ENCODE measurements at regions not wholly inside any gene's neighbourhood (a gene's known extent, or its start where the extent isn't known, plus 50 kb on each side); places are given as distances from the start of the nearest gene placed in this dataset.
"Not testable (repeated sequence)": the region's sequence is repeated elsewhere in the genome, so short reads cannot be mapped to it uniquely, and the experiment has no call there.

DNA sequence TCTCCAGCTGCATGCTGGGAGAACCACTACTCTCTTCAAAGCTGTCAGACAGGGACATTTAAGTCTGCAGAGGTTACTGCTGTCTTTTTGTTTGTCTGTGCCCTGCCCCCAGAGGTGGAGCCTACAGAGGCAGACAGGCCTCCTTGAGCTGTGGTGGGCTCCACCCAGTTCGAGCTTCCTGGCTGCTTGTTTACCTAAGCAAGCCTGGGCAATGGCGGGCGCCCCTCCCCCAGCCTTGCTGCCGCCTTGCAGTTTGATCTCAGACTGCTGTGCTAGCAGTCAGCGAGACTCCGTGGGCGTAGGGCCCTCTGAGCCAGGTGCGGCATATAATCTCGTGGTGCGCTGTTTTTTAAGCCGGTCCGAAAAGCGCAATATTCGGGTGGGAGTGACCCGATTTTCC is 215.0 kb downstream of the STIM2 start:
- DNase-seq (ENCODE audit: low read depth): not testable (repeated sequence)

DNA sequence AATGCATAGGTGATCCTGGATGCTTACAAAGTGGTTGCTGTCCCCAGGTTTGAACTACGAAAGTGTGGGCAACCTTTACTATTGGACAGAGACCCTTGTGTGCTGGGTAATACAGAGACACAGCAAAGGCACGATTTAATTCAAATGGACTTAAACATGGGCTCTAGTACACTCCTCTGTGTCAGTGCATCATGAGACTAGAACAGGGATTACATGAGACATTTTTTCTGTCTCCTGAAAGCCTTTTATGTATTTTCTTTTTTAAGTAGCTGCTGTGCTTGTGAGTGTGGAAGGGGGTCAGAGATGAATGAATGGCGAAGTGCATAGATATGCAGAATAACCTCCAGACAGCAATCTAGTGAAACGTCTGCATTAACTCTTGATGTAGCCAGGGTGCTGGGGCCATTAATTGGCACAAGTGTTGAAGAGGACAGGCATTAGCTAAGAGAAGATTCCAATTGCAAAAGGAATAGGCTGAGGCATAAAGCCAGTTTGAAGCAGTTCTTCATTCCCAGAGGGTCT is 218.4 kb downstream of the STIM2 start:
- DNase-seq (ENCODE audit: low read depth): no peak

DNA sequence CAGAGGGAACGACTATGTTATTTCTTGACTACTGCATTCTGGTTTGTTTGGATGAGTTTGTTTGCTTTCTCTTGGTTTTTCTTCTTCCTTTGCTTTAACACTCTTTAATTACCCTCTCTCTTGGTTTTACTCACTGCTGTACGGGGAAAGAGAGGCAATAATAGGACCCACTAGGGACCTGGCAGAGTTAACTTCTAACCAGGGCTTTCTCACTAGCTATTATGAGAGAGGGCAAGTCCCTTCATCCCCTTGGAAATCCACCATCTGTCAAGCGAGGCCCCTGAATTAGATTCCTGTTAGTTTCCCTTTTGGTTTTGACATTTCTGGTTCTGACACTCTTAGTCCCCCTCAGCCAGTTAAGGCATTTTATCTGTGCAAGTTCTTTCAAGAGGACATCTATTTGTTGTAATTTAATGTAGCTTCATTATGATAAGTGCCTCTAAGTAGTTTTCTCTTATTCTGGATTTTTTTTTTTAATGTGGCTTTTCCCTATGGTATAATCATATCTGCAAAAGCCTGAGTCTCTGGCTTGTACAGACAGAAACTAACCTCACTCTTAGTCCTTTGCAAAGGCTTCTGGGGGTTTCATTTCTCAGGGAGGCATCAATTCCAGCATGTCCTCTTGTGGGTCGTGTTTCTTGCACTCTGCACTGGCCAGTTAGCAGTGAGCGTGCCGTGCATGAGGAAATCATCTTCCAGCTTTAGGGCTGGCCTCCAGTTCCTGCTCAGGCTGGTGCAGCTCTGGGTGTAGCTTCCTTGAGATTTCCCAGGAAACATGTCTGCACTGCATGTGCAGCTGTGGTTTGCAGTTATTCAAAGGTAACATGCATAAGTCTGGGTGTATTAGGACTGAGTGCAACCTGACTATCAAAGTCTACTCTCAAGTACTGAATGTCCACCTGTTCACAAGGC is 221.3 kb downstream of the STIM2 start:
- DNase-seq (ENCODE audit: low read depth): no peak

DNA sequence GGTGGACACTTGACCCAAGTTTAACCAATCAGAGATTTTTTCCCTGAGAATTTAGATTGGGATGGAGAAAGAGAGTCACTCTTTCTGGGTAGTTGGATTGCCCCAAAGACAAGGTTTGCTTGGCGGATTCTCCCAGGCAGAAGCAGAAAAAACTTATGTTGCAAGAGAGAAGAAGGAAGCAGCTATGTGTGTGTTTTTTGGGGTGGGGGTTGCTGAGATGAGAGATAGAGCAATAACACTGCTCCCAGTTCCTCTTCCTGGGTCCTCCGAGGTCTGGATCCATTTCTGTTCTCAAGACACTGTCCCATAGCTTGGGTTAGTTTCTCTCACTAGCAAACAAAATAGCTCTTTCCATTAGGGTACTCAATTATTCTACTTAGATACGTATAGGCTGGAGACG is 222.1 kb downstream of the STIM2 start:
- no peak for DNase-seq (ENCODE audit: low read depth)

DNA sequence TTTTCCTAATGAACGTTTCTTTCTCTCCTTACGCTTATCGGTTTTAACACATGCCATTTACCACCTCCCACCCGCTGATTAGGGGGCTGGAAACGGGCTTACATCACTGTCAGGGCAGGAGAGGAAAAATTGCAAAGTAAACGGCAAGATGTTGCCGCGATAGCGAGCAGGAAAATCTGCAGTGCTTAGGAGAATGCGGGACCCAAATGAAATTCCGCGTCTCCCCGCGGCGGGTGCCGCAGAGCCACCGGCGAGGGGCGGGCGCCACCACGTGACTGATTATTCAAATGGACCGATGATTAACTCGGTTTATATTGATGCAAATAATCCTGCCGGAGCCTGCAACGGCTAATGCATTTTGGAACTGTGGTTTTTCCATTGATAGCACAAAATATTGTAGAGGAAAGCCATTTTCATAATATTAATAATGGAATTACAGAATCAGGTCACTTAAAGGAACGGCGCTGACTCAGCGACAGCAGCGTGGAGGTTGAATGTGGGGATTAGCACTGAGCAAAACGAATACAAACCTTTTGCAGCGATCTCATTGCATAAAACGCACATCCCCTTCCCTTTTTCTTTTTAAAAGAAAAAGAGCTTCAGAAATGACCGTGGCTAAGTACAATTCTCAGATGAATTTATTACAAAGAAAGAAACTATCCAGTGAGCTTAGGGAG is 224.2 kb downstream of the STIM2 start:
- DNase-seq (ENCODE audit: low read depth): no peak

DNA sequence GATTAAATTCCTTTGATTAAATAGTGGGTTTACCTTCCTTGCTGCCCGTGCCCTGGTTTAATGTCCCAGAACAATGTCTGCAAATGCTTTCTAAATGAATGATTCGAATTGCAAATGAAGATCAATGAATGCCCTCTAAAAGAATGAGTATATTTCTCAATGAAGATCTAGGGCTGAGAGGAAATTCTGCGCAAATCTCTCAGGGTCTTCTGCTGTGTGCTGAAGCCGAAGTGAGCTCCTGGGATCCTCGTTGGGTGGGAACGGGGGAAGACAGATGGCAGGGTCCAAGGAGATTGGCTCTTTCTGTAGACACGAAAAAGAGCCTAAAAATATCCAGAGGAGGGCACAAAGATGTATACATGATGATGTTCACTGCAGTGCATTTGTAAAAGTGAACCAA is 224.8 kb downstream of the STIM2 start:
- no peak for DNase-seq (ENCODE audit: low read depth)

DNA sequence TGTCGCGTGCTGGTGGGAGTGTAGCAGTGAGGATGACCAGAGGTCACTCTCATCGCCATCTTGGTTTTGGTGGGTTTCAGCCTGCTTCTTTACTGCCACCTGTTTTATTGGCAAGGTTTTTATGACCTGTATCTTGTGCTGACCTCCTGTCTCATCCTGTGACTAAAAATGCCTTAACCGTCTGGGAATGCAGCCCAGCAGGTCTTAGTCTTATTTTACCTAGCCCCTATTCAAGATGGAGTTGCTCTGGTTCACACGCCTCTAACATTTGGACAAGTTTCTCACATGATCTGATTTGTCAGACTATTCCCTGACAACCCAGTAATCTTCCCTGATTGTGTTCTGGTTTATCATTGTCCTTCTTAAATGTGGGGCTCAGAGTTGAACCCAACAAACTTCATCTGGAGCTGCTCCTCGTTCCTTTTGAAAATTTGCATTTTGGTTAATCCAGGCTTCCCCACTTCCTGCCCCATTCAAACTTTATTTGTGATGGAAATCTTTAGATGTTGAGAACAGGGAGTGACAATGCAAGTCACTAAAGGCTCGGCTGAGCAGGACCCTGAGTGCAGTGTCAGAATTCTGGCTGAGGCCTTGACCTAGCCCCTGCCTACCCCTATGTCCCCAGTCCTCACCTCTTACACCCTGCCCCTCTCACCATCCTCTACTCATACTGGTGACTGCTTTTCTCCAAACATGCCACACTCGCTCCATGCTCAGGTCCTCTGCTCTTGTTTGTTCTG is 226.8 kb downstream of the STIM2 start:
- no peak for DNase-seq (ENCODE audit: low read depth)

DNA sequence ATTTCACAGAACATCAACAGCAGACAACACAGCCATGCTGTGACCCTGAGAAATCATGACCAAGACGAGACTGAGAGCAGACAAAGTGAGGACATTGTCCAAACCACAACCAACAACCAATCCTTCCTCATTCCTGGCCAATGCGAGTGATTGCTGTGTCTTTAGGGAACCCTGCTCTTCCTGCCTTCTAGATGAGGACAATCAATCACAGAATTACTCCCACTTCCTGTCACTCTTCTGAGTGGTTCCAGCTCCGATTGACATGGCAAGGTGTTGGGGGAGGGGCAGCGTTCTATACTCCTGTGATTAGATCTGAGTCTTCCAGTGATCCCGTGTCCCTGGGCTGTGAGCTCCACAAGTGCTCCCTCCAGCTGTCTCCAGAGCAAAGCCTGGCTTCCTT is 227.8 kb downstream of the STIM2 start:
- DNase-seq (ENCODE audit: low read depth): no peak

DNA sequence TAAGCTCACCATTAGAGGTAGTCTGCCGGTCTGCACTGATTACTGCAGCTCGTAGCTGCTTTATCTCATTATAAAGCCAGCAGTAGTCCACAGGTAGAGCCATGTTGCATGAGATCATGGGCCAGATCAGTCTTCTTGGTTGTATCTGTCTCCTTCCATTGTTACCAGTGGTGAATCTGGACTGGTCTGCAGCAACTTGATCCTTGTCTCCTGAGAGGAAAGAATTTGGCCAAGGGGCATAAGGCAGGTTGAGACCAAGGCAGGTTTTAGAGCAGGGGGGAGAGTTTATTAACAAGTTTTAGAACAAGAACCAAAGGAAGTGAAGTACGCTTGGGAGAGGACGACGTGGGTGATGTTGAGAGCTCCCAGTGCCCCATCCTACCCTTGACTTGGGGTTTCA is 228.5 kb downstream of the STIM2 start:
- DNase-seq (ENCODE audit: low read depth): no peak

DNA sequence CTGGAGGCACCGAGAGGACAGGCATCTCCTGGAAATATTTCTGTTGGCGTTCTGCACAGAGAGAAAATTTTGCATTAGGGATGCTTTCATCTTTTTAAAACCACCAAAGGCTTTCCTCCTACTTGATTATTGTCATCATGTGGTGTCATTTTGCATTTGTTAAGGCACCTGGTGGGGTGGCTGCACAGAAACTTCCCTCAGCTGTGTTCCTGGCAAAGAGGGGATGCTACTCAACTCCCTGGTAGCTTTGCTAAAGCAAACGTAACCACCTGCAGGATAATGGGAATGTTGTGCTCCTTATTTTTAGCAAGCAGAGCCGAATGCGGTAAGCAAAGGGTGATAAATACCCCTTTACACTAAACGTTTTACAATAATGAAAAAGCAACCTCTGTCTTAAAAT is 229.8 kb downstream of the STIM2 start:
- DNase-seq (ENCODE audit: low read depth): no peak

DNA sequence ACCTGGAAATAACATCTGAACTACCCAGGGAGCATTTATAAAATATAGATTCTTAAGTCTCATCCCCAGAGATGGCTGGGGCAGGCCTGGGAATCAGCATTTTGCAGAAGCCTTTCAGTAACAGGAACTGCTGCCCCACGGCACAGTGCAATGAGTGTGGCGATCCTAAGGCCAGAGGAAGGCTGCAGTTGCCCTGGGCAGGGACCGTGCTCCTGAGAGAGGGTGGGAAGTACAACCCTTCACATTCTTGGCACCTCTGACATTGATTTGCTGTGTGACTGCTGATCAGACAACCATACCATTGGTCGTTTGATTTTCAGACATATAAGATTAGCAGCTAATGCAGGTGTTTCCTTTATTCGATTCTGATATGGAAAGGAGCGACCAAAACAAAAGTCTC is 233.6 kb downstream of the STIM2 start:
- DNase-seq (ENCODE audit: low read depth): no peak

DNA sequence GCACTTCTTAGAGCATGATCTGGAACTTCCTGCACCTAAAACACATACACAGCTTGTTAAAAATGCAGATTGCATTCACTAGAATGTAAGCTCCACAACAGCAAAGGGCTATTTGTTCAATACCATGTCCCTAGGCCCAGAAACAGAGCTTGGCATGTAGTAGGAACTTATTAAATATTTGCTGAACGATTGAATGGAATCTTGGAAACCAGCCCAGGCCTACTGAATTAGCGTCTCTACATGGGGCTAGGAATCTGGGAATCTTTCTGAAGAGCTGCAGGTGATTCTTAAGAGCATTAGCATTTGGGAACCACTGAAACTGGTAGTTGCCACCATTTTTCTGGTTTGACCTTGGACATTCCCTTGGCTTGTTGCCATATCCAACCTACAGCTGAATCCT is 234.1 kb downstream of the STIM2 start:
- DNase-seq (ENCODE audit: low read depth): no peak

DNA sequence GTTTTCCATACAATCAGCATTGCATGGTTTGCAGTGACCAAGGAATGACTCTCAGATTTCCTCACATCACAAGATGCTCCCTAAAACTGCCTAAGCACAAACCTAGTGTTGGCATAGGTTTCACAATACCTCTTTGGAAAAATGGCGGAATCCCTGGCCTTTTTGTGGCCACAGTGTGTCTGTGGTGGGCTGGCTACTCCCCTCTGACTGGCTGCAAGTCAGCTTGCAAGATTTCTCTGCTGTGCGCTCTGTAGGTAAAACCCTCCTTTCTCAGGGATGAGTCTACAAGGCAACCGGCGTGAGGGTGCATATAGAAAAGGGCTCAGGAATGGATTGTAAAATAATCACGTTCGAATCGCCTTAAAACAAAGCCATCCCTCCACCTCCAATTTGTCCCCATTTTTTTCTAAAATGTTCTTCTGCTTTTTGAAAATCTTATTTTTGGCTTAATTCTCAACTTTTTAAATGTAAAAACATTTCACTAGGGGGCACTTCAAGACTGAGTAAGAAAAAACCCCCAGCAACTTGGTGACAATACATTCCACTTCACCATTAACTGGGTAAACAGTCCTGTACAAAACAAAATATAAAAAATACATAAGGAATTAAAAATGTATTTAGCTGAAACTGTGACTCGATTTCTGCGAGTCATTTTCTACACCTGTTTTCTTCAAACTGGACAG is 235.6 kb downstream of the STIM2 start:
- no peak for DNase-seq (ENCODE audit: low read depth)

DNA sequence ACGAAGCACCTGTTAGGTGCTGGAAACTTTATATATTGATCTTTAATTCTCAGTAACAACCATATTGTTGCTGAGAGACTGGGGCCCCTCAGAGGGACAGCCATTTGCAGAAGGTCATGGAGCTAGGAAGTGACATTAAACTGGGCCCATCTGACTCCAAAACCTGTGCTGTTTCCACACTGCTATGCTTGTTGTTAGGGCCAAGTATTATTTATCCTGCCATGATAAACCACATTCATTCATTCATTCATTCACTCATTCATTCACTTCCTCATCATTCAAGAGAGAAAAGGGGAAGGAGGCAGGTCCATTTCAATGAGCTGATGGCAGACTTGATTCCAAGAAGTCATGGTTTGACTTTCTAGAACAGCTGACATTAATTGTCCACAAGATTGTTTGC is 237.4 kb downstream of the STIM2 start:
- no peak for DNase-seq (ENCODE audit: low read depth)

DNA sequence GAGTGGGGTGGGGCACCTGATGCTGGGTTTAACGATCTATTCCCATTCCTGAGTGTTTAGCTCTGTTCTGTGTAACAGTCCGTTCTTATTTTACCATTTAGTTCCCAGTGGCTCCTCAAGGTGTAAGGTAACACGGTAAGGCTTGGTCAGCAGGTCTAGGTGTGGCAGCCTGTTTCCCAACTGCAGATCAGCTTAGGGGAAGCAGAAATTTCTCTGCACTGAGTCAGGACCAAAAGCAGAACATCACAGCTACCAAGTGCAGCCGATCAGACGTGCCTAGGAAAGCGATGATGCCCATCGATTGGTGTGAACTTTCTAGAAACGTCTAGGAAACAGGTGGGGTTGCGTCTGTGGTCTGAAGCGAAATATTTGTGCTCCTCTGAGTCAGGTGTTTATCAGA is 240.1 kb downstream of the STIM2 start:
- DNase-seq (ENCODE audit: low read depth): no peak

DNA sequence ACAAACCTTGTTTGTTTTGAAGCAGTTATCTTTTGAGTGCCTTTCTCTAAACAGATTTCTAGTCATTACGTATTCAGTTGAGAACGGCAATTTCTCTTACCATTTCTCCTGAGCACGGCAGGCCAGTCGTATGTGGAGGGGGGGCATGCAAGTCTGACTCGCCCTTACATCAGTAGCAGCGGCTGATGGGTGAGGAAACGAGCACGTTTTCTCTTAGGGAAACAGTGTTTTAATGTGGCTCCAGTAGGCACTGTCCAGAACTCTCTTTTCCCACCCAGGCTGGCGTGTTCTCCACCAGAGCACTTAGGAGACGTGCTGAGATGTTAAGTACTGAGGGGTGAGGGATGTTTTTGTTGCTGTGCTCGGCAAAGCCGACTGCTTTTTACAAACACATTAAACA is 240.5 kb downstream of the STIM2 start:
- DNase-seq (ENCODE audit: low read depth): no peak

DNA sequence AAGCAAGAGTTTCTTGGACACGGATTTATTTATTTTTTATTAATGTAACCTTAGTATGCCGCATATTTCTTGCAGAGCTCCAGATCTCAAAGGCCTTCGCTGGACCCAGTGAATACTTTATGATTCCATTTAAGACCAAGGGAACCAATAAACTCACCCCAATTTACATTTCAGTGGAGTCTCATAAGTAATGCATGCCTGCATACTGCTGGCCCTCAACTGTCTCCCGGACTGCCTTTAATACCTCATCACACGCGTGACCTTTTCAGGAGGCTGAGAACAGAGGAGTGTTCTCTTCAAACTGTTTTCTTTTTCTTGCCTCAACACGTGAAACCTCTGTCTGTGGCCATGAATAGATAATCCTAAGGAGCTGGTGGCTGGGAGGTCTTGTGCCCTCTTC is 240.9 kb downstream of the STIM2 start:
- DNase-seq (ENCODE audit: low read depth): no peak

DNA sequence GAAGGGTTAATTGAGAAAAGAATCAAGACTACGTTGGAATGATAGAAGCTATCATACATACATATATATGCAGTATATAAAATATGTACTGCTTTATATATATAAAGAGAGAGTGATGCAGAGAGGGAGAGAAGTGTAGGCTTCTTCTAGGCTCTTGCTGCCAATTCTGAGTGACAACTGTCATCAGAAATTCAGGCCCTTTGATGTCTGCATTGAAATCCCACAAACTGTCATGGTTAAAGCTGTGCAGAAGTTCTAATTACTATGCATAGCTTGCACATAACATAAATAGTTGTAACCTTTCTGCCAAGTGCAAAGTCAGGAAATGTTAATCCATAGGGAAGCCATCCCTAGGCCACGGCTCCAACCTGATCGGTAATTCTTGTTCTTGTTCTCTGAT is 251.0 kb downstream of the STIM2 start:
- DNase-seq (ENCODE audit: low read depth): no peak

DNA sequence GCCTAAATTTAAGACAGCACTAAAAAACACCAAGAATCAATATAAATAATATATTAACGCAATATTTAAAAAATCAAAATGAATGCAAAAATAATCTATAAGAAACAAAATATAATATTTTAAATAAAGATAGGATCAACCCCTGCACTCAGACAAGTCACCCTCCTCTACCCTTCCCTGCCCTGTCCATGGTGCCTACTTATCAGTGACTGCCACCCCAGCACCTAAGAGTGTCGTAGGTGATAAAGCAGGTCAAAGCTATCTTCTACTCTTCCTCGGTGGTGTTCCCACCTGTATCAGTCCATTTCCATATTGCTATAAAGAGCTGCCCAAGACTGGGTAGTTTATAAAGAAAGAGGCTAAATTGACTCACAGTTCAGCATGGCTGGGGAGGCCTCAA is 251.9 kb downstream of the STIM2 start:
- no peak for DNase-seq (ENCODE audit: low read depth)

DNA sequence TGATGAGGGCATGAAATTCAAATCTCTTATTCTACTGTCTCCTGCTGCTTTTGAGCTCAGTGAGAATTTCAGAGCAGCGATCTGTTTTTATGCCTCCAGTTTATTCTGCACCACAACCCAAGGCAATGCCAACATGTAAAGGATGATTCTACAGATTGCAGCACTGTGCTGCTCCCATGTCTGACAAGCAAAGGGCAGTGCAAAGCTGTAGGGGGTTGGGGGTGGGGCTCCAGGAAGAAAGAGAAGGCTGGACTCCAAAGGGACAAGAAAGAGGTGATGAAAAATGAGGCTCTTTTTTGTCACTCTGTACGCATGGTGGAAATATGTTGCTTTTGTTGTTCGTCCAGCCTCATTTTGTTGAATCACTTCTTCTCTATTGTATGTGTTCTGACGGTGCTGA is 254.6 kb downstream of the STIM2 start:
- DNase-seq (ENCODE audit: low read depth): no peak

DNA sequence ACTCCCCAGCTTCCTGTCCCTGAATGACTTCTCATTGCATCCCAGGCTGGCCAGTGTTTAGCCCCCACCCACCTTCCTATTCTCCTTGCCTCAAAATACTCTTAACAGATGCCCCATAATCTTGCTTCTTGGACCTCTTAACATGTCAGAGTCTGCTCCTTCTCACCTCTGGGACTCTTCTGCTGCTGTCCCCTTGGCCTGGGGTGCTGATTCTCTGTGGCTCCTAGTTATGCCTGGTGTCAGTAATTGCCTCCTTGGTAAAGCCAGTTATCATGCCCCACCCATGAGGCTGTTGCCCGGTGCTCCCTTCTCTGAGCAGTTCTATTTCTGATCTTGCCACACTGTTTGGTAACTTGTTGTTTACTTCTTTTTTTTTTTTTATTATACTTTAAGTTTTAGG is 256.8 kb downstream of the STIM2 start:
- no peak for DNase-seq (ENCODE audit: low read depth)

DNA sequence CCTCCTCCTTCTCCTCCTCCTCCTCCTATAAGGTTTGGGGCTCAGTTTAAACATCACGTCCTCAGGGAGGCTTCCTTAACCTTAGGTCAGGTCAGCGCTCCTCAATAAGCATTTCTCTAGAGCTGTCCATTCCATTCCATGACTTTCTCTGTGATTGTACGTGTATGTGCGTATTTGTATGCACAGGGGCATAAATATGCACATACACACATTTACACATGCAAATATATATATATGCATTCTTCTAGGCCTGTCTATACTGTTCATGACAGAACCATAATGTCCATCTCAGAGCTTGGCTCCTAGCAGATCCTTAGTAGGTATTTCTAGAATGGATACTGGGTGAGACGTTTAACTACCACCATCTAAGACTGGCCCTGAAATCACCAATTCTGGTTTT is 258.6 kb downstream of the STIM2 start:
- no peak for DNase-seq (ENCODE audit: low read depth)

Data from HS-5 (cell line).